ENCODE measurements at regions not wholly inside any gene's neighbourhood (a gene's known extent, or its start where the extent isn't known, plus 50 kb on each side); places are given as distances from the start of the nearest gene placed in this dataset.

DNA sequence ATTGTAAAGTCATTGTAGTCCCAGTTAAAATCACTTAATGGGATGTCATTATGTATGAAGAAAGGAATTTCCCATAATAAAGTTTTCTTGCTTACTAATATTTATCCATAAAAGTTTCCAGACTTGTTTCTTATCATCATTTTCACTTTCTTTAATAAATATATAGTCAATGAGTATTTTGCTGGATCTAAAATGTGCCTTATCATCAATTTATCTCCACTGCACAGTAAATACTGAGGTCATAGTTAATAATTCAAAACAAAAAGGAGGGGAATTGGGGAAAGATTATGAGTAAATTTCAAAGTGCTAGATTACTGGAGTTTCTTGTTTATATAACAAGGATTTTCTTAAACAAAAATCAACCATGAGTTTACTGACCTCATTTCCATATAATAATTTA, 279.5 kb upstream of the DKK2 start:
- ATAC-seq = no peak
- TF ChIP-seq, protein P1, sequence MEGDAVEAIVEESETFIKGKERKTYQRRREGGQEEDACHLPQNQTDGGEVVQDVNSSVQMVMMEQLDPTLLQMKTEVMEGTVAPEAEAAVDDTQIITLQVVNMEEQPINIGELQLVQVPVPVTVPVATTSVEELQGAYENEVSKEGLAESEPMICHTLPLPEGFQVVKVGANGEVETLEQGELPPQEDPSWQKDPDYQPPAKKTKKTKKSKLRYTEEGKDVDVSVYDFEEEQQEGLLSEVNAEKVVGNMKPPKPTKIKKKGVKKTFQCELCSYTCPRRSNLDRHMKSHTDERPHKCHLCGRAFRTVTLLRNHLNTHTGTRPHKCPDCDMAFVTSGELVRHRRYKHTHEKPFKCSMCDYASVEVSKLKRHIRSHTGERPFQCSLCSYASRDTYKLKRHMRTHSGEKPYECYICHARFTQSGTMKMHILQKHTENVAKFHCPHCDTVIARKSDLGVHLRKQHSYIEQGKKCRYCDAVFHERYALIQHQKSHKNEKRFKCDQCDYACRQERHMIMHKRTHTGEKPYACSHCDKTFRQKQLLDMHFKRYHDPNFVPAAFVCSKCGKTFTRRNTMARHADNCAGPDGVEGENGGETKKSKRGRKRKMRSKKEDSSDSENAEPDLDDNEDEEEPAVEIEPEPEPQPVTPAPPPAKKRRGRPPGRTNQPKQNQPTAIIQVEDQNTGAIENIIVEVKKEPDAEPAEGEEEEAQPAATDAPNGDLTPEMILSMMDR (IDR thresholded peaks at IDR 0.05) = no peak
- Histone ChIP-seq H3K27me3 (ENCODE audit: low read depth) (no peaks in the 10 kb centered on the region), H3K4me3 (no peak overlapping the region), H3K9me3 (no peaks in the 10 kb centered on the region), H3K4me1 (no peaks in the 10 kb centered on the region), H3K27ac (no peak overlapping the region), H3K36me3 (no peaks in the 10 kb centered on the region)
- no peak for DNase-seq
- intact Hi-C loops (cut with DNase I) = no loop called here

GRCh38 chr4:107314156-107314555, 278.0 kb upstream of the DKK2 start:
- no peaks in the 10 kb centered on the region for H3K36me3 ChIP-seq
- no peak overlapping the region for H3K27ac ChIP-seq
- DNase-seq = no peak
- H3K4me1 ChIP-seq = no peaks in the 10 kb centered on the region
- H3K9me3 ChIP-seq = no peaks in the 10 kb centered on the region
- H3K27me3 ChIP-seq (ENCODE audit: low read depth) = no peaks in the 10 kb centered on the region
- intact Hi-C loops (cut with DNase I) = no loop called here
- H3K4me3 ChIP-seq = no peak overlapping the region
- no peak for ATAC-seq
- TF ChIP-seq, protein P1 (IDR thresholded peaks at IDR 0.05) = no peak

DNA sequence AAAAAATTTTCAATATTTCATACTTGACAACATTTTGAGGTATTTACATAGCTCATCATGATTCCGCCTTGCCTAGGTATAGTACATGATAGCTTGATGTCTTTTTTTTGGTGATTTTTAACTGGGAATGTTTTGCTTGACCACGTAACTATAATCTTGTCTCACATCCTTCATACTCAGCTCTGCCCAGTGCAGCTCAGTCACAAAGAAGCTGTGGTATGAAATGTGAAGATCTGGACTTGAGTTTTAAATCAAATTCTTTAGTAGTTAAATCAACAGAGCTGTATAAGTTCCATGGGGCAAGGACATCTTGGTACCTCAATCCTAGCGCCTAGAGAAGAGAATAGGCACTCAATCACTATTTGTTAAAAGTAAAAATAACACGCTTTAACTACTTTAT, 276.3 kb upstream of the DKK2 start:
- TF ChIP-seq, protein P1 (IDR thresholded peaks at IDR 0.05) = no peak
- Histone ChIP-seq H3K36me3 (no peaks in the 10 kb centered on the region), H3K9me3 (no peaks in the 10 kb centered on the region), H3K4me1 (no peaks in the 10 kb centered on the region), H3K4me3 (no peak overlapping the region), H3K27me3 (ENCODE audit: low read depth) (no peaks in the 10 kb centered on the region), H3K27ac (no peak overlapping the region)
- no peak for ATAC-seq
- intact Hi-C loops (cut with DNase I) = no loop called here
- DNase-seq = no peak

GRCh38 chr4:107304699-107305286, 268.7 kb upstream of the DKK2 start:
- Histone ChIP-seq H3K27me3 (ENCODE audit: low read depth) (no peaks in the 10 kb centered on the region), H3K4me1 (no peaks in the 10 kb centered on the region), H3K9me3 (no peaks in the 10 kb centered on the region), H3K27ac (no peak overlapping the region), H3K36me3 (no peaks in the 10 kb centered on the region), H3K4me3 (no peak overlapping the region)
- intact Hi-C loops (cut with DNase I) = no loop called here
- ATAC-seq = no peak
- TF ChIP-seq, protein P1 (IDR thresholded peaks at IDR 0.05) = no peak
- DNase-seq = no peak

- H3K27me3 ChIP-seq (ENCODE audit: low read depth) = no peaks in the 10 kb centered on the region
- ATAC-seq = no peak
- H3K4me3 ChIP-seq = no peak overlapping the region
- no peaks in the 10 kb centered on the region for H3K9me3 ChIP-seq
- no peak for DNase-seq
- H3K36me3 ChIP-seq = no peaks in the 10 kb centered on the region
- H3K27ac ChIP-seq = no peak overlapping the region
- TF ChIP-seq, protein P1 (IDR thresholded peaks at IDR 0.05) = no peak
- intact Hi-C loops (cut with DNase I) = no loop called here
- no peaks in the 10 kb centered on the region for H3K4me1 ChIP-seq
Measured at GRCh38 chr4:107299646-107300045, 263.5 kb upstream of the DKK2 start.

- no peak overlapping the region for H3K4me3 ChIP-seq
Measured at GRCh38 chr4:107292979-107293378, 256.9 kb upstream of the DKK2 start.

More at GRCh38 chr4:107292979-107293378, 256.9 kb upstream of the DKK2 start:
- ATAC-seq = no peak
- Histone ChIP-seq H3K4me1 (no peaks in the 10 kb centered on the region), H3K27me3 (ENCODE audit: low read depth) (no peaks in the 10 kb centered on the region), H3K9me3 (no peaks in the 10 kb centered on the region), H3K36me3 (no peaks in the 10 kb centered on the region), H3K27ac (no peak overlapping the region)
- no peak for DNase-seq
- TF ChIP-seq, protein P1 (IDR thresholded peaks at IDR 0.05) = no peak
- intact Hi-C loops (cut with DNase I) = no loop called here

All from lower lobe of right lung (tissue), 2 donors.